22Rv1 (cell line): ENCODE measurements at regions not wholly inside any gene's neighbourhood (a gene's known extent, or its start where the extent isn't known, plus 50 kb on each side); places are given as distances from the start of the nearest gene placed in this dataset.

Source experiments
- CTCF ChIP-seq: fragments of 450-650 bp; IDR thresholded peaks from 2 replicates; pipeline ENCODE4 v1.5.1; 2017; ENCODE audit warnings: mild to moderate bottlenecking
- ZFX ChIP-seq: fragments of 450-650 bp; IDR thresholded peaks from 2 replicates; pipeline ENCODE4 v1.6.1; 2017; ENCODE audit warnings: antibody characterized with exemption, borderline replicate concordance

DNA sequence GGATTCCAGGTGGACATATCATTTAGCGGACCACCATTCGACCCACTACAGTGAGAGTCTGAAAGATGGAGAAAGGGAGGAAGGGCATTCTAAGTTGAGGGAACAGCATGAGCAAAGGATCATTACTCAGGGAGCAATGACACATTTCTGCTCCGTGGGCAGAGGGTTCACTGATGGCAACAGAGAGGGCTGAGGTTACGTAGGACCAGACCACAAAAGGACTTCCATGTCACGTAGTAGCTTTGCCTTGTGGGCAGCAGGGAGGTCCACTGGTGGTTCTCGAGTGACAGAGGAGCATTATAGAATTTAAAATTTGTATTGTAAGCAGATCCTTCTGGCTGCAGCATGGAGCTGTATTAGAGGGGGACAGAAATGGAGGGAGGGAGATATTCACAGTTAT, 109.7 kb upstream of the NAV2 start:
- TF ChIP-seq CTCF (no peak), ZFX (no peak)
